ENCODE measurements at regions not wholly inside any gene's neighbourhood (a gene's known extent, or its start where the extent isn't known, plus 50 kb on each side); places are given as distances from the start of the nearest gene placed in this dataset.

- Histone ChIP-seq H2BK12ac (ENCODE audit: low read depth, low read length) (no peak overlapping the region), H3K4me2 (ENCODE audit: insufficient read depth in 1 of 2, low read depth in 2 of 2, low read length in 2 of 2) (no peak overlapping the region), H2AFZ (ENCODE audit: low read length) (no peak overlapping the region), H3K23me2 (ENCODE audit: low read depth, low read length) (no peaks in the 10 kb centered on the region), H4K5ac (ENCODE audit: insufficient read length, low read depth, low read length) (no peak overlapping the region), H3K18ac (ENCODE audit: extremely low read depth, low read length) (no peak overlapping the region), H3K9ac (replicated peaks in 1 of 4; ENCODE audit: extremely low read depth in 1 of 4, low read depth in 3 of 4, low read length in 3 of 4) (no peak overlapping the region), H4K20me1 (replicated peaks in 1 of 2; ENCODE audit: control insufficient read depth in 1 of 2, insufficient read depth in 2 of 2, low read length in 2 of 2) (no peaks in the 10 kb centered on the region), H3K4me1 (replicated peaks in 1 of 4; ENCODE audit: control insufficient read depth in 3 of 4, insufficient read depth in 4 of 4, low read length in 3 of 4) (no peaks in the 10 kb centered on the region), H3K27me3 (replicated peaks in 1 of 4; ENCODE audit: control insufficient read depth in 3 of 4, extremely low read depth in 1 of 4, insufficient read depth in 3 of 4, low read length in 3 of 4) (no peaks in the 10 kb centered on the region), H2BK120ac (replicated peaks; ENCODE audit: low read depth, low read length) (no peak overlapping the region), H2BK15ac (ENCODE audit: low read length) (no peak overlapping the region), H4K91ac (replicated peaks; ENCODE audit: insufficient read length, low read length) (no peak overlapping the region), H3K79me1 (ENCODE audit: low read depth, low read length) (no peaks in the 10 kb centered on the region), H3K36me3 (ENCODE audit: control insufficient read depth in 2 of 4, insufficient read depth in 4 of 4, low read length in 3 of 4) (no peaks in the 10 kb centered on the region), H3K27ac (ENCODE audit: low read depth, low read length) (no peak overlapping the region), H3K56ac (replicated peaks; ENCODE audit: insufficient read length, low read depth, low read length) (no peak overlapping the region), H3K14ac (ENCODE audit: insufficient read length) (no peak overlapping the region), H4K8ac (ENCODE audit: extremely low read depth, insufficient read depth, low read length) (no peak overlapping the region), H3K79me2 (ENCODE audit: control insufficient read depth in 1 of 2, insufficient read depth in 2 of 2, low read length in 2 of 2) (no peaks in the 10 kb centered on the region), H2BK20ac (ENCODE audit: low read length) (no peak overlapping the region), H3K4me3 (ENCODE audit: extremely low read depth in 1 of 4, insufficient read depth in 2 of 4, low read depth in 3 of 4, low read length in 4 of 4) (no peak overlapping the region), H3K23ac (ENCODE audit: insufficient read length) (no peak overlapping the region), H2AK5ac (ENCODE audit: low read depth, low read length) (no peak overlapping the region), H2BK5ac (ENCODE audit: low read depth, low read length) (no peak overlapping the region), H3K4ac (replicated peaks; ENCODE audit: insufficient read length, low read depth, low read length) (no peak overlapping the region), H3K9me3 (ENCODE audit: insufficient read depth in 2 of 2, low read depth in 1 of 2, low read length in 1 of 2) (no peaks in the 10 kb centered on the region)
- no peak for FAIRE-seq
- DNase-seq (ENCODE audit: low read depth in 1 of 2, low spot score in 2 of 2), result no peak
- no peak for TF ChIP-seq EP300 (IDR thresholded peaks at IDR 0.05; ENCODE audit: borderline replicate concordance in 1 of 2, low read depth in 2 of 2, low read length in 2 of 2)
- no peak for TF ChIP-seq HDAC6 (IDR thresholded peaks at IDR 0.05; ENCODE audit: low read depth, low read length)
- no peak for TF ChIP-seq SAP30 (IDR thresholded peaks at IDR 0.05; ENCODE audit: insufficient read depth, insufficient replicate concordance, low read length)
- TF ChIP-seq NANOG (IDR thresholded peaks at IDR 0.05; ENCODE audit: insufficient read depth, low read depth, low read length, poor library complexity, severe bottlenecking), result no peak
- TF ChIP-seq CBX8 (IDR thresholded peaks at IDR 0.05; ENCODE audit: borderline replicate concordance, low read depth, low read length), result no peak
- no peak for TF ChIP-seq E2F6 (IDR thresholded peaks at IDR 0.05)
- no peak for TF ChIP-seq BRCA1 (IDR thresholded peaks at IDR 0.05; ENCODE audit: low read depth, low read length)
- TF ChIP-seq, protein P1, sequence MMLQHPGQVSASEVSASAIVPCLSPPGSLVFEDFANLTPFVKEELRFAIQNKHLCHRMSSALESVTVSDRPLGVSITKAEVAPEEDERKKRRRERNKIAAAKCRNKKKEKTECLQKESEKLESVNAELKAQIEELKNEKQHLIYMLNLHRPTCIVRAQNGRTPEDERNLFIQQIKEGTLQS (IDR thresholded peaks at IDR 0.05; ENCODE audit: insufficient read depth, low read depth, low read length), result no peak
- no peak for TF ChIP-seq KDM1A (IDR thresholded peaks at IDR 0.05; ENCODE audit: borderline replicate concordance, low read length)
- no peak for TF ChIP-seq POLR2A (IDR thresholded peaks at IDR 0.05; ENCODE audit: control extremely low read depth in 1 of 2, low read depth in 2 of 2, low read length in 2 of 2)
- TF ChIP-seq EZH2 (IDR thresholded peaks at IDR 0.05; ENCODE audit: low read depth, low read length, severe bottlenecking), result no peak
- POLR2A ChIA-PET (ENCODE audit: partially characterized antibody), result no interaction called here
- CTCF ChIA-PET (ENCODE audit: partially characterized antibody), result interaction anchor here (1.1 to 1.6 kb wide), 3 partner anchors 8 to 262 kb away, joined by 3 to 5 read pairs (median 4); no protein-coding TSS in a partner anchor
Observed at GRCh38 chr3:56966509-56966908, 94.0 kb upstream of the SPATA12 start.
